CD4-positive, alpha-beta T cell (primary cell): ENCODE measurements at regions not wholly inside any gene's neighbourhood (a gene's known extent, or its start where the extent isn't known, plus 50 kb on each side); places are given as distances from the start of the nearest gene placed in this dataset.

Source experiments
- ATAC-seq: fragments of 200-7000 bp; cut with Tn5 transposase; one replicate; pipeline ENCODE4 v1.10.0; 2022; ENCODE audit warnings: mild to moderate bottlenecking; ENCODE audit not compliant: poor library complexity
- CTCF ChIA-PET: fragments of 350-600 bp; sonication (Branson Sonifier 250); formaldehyde crosslinking; loops from one replicate; lab custom pipeline; 2021; ENCODE audit warnings: antibody characterized with exemption, inconsistent platforms; lab: Charles Lee
- POLR2A ChIA-PET: fragments of 350-600 bp; sonication (Branson Sonifier 250); formaldehyde crosslinking; loops from one replicate; lab custom pipeline; 2021; ENCODE audit warnings: antibody characterized with exemption, inconsistent platforms; lab: Charles Lee
- DNase-seq, 14 experiments: peaks; one replicate each; pipeline ENCODE4 v3.0.0-alpha.2; 2013 to 2020; ENCODE audit warnings: mixed read lengths in 2 of 14
- H3K27ac ChIP-seq, 2 donors: one replicate each; pipeline versions ENCODE4 v1.5.1 to v1.7.0; 2013; ENCODE audit warnings: low read length in 2 of 2, low read depth in 1 of 2, mild to moderate bottlenecking in 1 of 2
- H3K27me3 ChIP-seq, 2 experiments: 1 replicate in 1 of 2; 2 replicates in 1 of 2; pipeline versions ENCODE4 v1.6.1 to v1.7.0; 2013; ENCODE audit warnings: low read length in 2 of 2, control low read depth in 1 of 2, mild to moderate bottlenecking in 1 of 2, moderate library complexity in 1 of 2; ENCODE audit not compliant: insufficient read depth in 2 of 2, control insufficient read depth in 1 of 2
- H3K36me3 ChIP-seq: one replicate; pipeline ENCODE4 v1.6.1; 2013; ENCODE audit warnings: low read length, control low read depth; ENCODE audit not compliant: insufficient read depth
- H3K4me1 ChIP-seq: one replicate; pipeline ENCODE4 v1.6.1; 2013; ENCODE audit warnings: low read length, control low read depth; ENCODE audit not compliant: insufficient read depth
- H3K4me3 ChIP-seq: one replicate; pipeline ENCODE4 v1.5.1; 2013; ENCODE audit warnings: mild to moderate bottlenecking, low read length, moderate library complexity
- H3K9me3 ChIP-seq, 2 experiments: 1 replicate in 1 of 2; 2 replicates in 1 of 2; pipeline versions ENCODE4 v1.6.1 to v1.7.0; 2013; ENCODE audit warnings: low read length in 2 of 2, mild to moderate bottlenecking in 2 of 2, control low read depth in 1 of 2, moderate library complexity in 1 of 2; ENCODE audit not compliant: control insufficient read depth in 1 of 2, insufficient read depth in 1 of 2
- H3K27ac Mint-ChIP-seq: one replicate; pipeline ENCODE4 v1.8.0; 2020; ENCODE audit warnings: mixed read lengths
- H3K27me3 Mint-ChIP-seq: one replicate; pipeline ENCODE4 v1.8.0; 2021; ENCODE audit warnings: mixed read lengths
- H3K36me3 Mint-ChIP-seq: one replicate; pipeline ENCODE4 v1.8.0; 2021; ENCODE audit warnings: low read depth, mixed read lengths
- H3K4me1 Mint-ChIP-seq: one replicate; pipeline ENCODE4 v1.8.0; 2021; ENCODE audit warnings: low read depth, mixed read lengths
- H3K4me3 Mint-ChIP-seq: one replicate; pipeline ENCODE4 v1.8.0; 2020; ENCODE audit warnings: mild to moderate bottlenecking, mixed read lengths
- H3K9me3 Mint-ChIP-seq: one replicate; pipeline ENCODE4 v1.8.0; 2020; ENCODE audit warnings: mixed read lengths
- intact Hi-C, 2 experiments: fragments of 100-400 bp; cut with DNase I in 1 of 2; cut with micrococcal nuclease in 1 of 2; formaldehyde crosslinking; loops; one replicate each; pipeline versions ENCODE4 v1.15.1 to v1.9.0; 2023 to 2025; cut with DNase I, micrococcal nuclease
- TF ChIP-seq, protein P1 (sequence below): fragments of 200-600 bp; IDR thresholded peaks from one replicate; pipeline ENCODE4 v1.8.0; 2022; ENCODE audit warnings: antibody characterized with exemption, mild to moderate bottlenecking

DNA sequence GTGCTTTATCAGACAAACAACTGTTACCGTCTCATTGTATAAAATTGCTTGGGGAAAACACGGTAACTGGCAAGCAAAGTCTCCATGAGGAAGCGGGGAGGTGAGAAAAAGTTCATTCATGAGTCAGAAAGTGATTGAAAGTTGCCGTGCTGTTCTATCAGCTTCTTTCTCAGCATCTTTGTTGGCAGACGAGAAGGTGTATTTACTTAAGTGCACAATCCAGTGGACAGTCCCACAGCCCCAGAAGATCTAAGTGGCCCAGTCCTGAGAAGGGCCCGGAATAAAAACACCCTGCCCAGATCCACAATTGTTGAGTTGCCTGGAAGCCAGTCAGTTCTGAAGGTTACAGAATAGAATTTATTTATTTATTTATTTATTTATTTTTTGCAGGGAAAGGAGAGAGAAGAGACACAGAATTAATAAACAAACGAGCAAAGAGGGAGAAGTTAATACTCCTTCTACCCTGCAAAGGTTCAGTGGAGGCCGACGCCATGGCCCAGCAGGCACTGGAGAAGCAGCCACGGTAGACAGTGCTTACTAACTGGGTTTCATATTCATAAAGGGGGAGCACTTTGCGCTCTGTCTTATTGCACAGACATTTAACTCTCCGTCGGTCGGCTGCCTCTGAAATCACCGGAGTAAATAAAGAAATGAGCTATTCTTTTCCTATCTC is 676.0 kb upstream of the SALL3 start:
- H3K27me3 Mint-ChIP-seq, result no peaks in the 10 kb centered on the region

GRCh38 chr18:78304192-78305164 is 675.1 kb upstream of the SALL3 start:
- H3K4me3 ChIP-seq, result no peak overlapping the region
- no peak for DNase-seq
- H3K36me3 ChIP-seq, result no peaks in the 10 kb centered on the region
- TF ChIP-seq, protein P1, sequence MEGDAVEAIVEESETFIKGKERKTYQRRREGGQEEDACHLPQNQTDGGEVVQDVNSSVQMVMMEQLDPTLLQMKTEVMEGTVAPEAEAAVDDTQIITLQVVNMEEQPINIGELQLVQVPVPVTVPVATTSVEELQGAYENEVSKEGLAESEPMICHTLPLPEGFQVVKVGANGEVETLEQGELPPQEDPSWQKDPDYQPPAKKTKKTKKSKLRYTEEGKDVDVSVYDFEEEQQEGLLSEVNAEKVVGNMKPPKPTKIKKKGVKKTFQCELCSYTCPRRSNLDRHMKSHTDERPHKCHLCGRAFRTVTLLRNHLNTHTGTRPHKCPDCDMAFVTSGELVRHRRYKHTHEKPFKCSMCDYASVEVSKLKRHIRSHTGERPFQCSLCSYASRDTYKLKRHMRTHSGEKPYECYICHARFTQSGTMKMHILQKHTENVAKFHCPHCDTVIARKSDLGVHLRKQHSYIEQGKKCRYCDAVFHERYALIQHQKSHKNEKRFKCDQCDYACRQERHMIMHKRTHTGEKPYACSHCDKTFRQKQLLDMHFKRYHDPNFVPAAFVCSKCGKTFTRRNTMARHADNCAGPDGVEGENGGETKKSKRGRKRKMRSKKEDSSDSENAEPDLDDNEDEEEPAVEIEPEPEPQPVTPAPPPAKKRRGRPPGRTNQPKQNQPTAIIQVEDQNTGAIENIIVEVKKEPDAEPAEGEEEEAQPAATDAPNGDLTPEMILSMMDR, result no peak
- H3K27ac ChIP-seq, result no peak overlapping the region
- H3K4me1 Mint-ChIP-seq, result no peaks in the 10 kb centered on the region
- H3K9me3 Mint-ChIP-seq, result no peaks in the 10 kb centered on the region
- peaks cover 0 to 17% of the 10 kb centered on the region in 2 experiments for H3K9me3 ChIP-seq
- POLR2A ChIA-PET, result no interaction called here
- no peaks in the 10 kb centered on the region for H3K27me3 ChIP-seq
- H3K27me3 Mint-ChIP-seq, result no peaks in the 10 kb centered on the region
- H3K27ac Mint-ChIP-seq, result no peak overlapping the region
- intact Hi-C loops, result no loop called here
- H3K36me3 Mint-ChIP-seq, result no peaks in the 10 kb centered on the region
- H3K4me1 ChIP-seq, result no peaks in the 10 kb centered on the region
- CTCF ChIA-PET, result no interaction called here
- ATAC-seq, result no peak
- H3K4me3 Mint-ChIP-seq, result no peak overlapping the region

More for the DNA sequence above, 676.0 kb upstream of the SALL3 start:
- H3K36me3 ChIP-seq, result no peaks in the 10 kb centered on the region
- H3K27me3 ChIP-seq, result no peaks in the 10 kb centered on the region
- Mint-ChIP-seq H3K36me3 (no peaks in the 10 kb centered on the region), H3K9me3 (no peaks in the 10 kb centered on the region), H3K4me1 (no peaks in the 10 kb centered on the region), H3K27ac (no peak overlapping the region), H3K4me3 (no peak overlapping the region)
- ATAC-seq (no peak), DNase-seq (no peak)
- ChIA-PET CTCF (no interaction called here), POLR2A (no interaction called here)
- TF ChIP-seq, protein P1, result no peak
- intact Hi-C loops, result no loop called here
- no peaks in the 10 kb centered on the region for H3K4me1 ChIP-seq
- no peak overlapping the region for H3K4me3 ChIP-seq
- H3K9me3 ChIP-seq, result peaks cover 0 to 13% of the 10 kb centered on the region in 2 experiments
- no peak overlapping the region for H3K27ac ChIP-seq

DNA sequence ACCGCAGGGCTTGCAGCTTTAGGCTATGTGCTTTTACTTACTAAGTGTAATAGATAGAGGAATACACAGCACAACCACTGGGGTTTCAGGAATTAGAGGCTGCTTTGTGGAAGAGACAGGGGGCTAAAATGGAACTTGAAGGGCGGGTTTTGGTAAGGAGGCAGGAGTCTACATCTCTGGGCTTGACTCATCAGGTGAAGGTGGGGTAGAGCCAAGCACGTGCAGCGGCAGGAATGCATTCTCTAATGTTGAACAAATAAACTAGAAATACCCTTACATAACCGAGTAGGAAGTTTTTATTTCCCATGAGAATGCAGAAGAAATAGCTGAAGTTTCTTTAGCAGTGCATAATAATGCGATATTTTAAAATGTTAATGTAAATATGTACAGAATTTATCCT is 673.8 kb upstream of the SALL3 start:
- H3K9me3 ChIP-seq, result peaks cover 0 to 17% of the 10 kb centered on the region in 2 experiments
- H3K36me3 Mint-ChIP-seq, result no peaks in the 10 kb centered on the region
- CTCF ChIA-PET, result no interaction called here
- H3K4me1 Mint-ChIP-seq, result no peaks in the 10 kb centered on the region
- H3K9me3 Mint-ChIP-seq, result no peaks in the 10 kb centered on the region
- H3K27ac ChIP-seq, result no peak overlapping the region
- H3K4me3 Mint-ChIP-seq, result no peak overlapping the region
- DNase-seq (no peak), ATAC-seq (no peak)
- H3K27ac Mint-ChIP-seq, result no peak overlapping the region
- TF ChIP-seq, protein P1, result no peak
- no peaks in the 10 kb centered on the region for H3K27me3 ChIP-seq
- intact Hi-C loops, result no loop called here
- no peak overlapping the region for H3K4me3 ChIP-seq
- no peaks in the 10 kb centered on the region for H3K4me1 ChIP-seq
- no peaks in the 10 kb centered on the region for H3K36me3 ChIP-seq
- POLR2A ChIA-PET, result no interaction called here
- no peaks in the 10 kb centered on the region for H3K27me3 Mint-ChIP-seq
